IPS DF 4.7 (cell line): ENCODE measurements at regions not wholly inside any gene's neighbourhood (a gene's known extent, or its start where the extent isn't known, plus 50 kb on each side); places are given as distances from the start of the nearest gene placed in this dataset.
"Not testable (repeated sequence)": the region's sequence is repeated elsewhere in the genome, so short reads cannot be mapped to it uniquely, and the experiment has no call there.

Experiments
- DNase-seq: peaks from one replicate; pipeline ENCODE4 v3.0.0-alpha.2; 2013; ENCODE audit warnings: low spot score; ENCODE audit errors: extremely low read depth

- no peak for DNase-seq
Measured at GRCh38 chr2:88859461-88859860, 168.0 kb downstream of the RPIA start.

DNA sequence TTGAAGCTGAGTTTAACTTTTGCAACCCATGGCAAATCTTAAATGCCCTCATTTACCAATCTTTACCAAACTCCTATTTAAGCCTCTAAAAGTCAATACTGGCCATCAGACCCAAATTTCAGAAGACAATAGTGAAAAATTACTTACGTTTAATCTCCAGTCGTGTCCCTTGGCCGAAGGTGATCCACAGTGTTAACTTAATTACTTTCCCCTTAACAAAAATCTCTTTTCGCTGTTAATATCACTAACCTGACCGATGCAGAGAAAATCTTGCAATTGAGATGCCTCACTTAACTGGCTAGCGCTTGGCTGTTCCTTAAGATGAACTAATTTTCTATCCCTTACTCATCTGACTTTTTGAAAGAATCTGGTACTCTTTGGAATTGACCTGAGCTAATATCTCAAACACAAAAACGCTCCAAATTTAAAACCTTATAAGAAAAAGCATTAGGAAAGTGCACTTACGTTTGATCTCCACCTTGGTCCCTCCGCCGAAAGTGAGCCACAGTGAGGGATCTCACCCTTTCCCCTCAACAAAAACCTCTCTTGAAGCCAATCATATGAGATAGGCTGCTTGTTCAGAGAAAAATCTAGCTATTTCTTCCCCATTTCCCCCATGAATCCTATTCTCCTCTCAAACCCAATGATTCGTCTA, 169.1 kb downstream of the RPIA start:
- no peak for DNase-seq

- no peak for DNase-seq
Measured at GRCh38 chr2:88865801-88866371, 174.4 kb downstream of the RPIA start.

- DNase-seq = no peak
Measured at GRCh38 chr2:88866756-88867155, 175.3 kb downstream of the RPIA start.

GRCh38 chr2:88868861-88869260, 177.4 kb downstream of the RPIA start:
- DNase-seq = no peak

- no peak for DNase-seq
Measured at GRCh38 chr2:88870267-88870839, 178.9 kb downstream of the RPIA start.

- no peak for DNase-seq
Measured at GRCh38 chr2:88871336-88871735, 179.9 kb downstream of the RPIA start.

DNA sequence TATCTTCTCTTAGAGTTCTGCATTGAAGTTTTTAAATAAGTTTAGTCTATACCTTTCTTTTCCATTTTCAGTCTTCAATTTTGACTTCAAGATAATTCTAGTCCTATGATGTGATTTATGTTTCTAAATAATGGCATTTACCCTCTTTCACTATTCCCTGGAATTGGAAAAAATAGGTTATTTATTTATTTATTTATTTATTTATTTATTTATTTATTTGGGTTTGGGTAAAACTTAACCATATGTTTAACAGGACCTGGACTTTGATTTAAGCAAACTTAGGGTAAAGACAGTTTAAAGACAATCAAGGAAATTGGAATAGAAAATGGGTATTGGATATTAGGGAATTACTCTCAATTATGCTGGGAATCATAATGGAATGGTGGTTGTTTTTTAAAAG, 182.1 kb downstream of the RPIA start:
- DNase-seq = no peak

- no peak for DNase-seq
Measured at GRCh38 chr2:88874063-88874657, 182.7 kb downstream of the RPIA start.

DNA sequence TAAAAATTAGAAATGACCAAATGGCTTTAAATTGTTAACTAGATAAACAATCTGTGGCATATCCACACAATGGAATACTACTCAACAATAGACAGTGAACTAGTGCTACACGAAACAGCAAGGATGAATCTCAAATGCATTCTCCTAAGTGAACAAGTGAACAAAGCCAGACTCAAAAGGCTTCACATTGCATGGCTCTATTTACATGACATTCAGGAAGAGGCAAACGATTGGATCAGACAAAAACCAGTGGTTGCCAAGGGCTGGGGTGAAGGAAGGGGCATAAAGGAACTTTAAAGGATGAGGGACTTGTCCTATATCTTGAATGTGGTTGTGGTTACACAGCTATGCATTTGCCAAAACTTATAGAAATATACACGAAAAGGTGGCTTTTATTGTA, 184.3 kb downstream of the RPIA start:
- DNase-seq = no peak

DNA sequence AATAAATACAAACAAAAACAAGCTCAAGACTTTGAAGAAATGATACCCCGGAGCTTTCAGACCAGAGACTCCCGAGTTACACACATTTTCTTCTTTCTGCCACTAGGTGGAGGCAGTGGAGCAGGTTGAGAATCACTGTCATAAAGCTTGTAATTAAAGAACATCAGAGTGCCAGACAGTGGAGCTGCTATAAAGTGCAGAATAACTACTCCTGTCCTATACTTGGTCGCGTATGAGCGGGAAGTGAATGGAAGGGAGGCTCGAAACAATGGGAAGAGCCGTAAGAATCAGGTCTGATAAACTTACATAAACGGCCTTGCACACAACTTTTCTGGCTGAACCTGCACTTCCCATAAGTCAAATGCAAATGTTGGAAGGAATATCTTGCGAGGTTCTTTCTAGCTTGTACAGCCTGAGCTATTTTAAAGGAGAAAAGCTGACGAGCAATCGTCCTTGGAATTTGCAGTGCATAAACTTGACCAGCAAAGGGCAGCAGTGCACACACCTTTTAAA, 189.0 kb downstream of the RPIA start:
- no peak for DNase-seq

- DNase-seq = no peak
Measured at GRCh38 chr2:88885275-88885674, 193.8 kb downstream of the RPIA start.

- DNase-seq = no peak
Measured at GRCh38 chr2:88885679-88886416, 194.4 kb downstream of the RPIA start.

- DNase-seq = not testable (repeated sequence)
Measured at GRCh38 chr2:88887466-88887865, 196.0 kb downstream of the RPIA start.

DNA sequence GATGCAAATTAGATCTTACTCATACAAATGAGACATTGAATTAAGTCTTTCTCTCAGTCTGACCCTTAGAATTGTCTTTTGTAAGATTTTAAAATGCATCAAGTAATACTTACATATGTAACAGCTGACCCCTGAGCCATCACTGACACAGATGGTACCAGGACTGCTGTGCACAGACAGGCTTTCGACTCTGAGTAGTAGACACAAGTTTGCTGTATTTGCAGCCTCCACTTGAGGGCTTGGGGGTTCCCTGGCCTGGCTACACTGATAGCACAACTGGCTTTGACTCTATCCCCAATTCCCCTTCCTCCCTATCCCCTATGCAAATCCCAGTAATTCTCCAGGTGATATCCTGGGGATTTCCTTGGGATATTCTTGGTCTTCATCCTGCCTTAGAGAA, 200.7 kb downstream of the RPIA start:
- no peak for DNase-seq

- no peak for DNase-seq
Measured at GRCh38 chr2:88892788-88893187, 201.3 kb downstream of the RPIA start.

DNA sequence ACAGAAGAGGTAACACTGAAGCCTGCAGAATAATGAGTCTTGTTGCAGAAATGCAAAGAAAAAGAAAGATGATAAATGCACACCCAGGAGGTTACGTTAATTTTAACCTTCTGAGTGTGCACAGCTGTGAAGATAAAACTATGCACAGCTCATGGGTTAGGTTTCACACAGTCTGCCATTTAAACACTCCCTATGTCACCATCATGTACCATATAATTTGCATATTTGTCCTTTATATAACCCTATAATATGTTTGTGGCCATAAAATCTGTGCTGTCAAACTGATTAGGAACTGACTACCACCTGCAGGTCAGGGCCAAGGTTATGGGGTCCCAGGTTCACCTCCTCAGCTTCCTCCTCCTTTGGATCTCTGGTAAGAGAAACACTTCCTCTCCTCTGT, 205.5 kb downstream of the RPIA start:
- no peak for DNase-seq

DNA sequence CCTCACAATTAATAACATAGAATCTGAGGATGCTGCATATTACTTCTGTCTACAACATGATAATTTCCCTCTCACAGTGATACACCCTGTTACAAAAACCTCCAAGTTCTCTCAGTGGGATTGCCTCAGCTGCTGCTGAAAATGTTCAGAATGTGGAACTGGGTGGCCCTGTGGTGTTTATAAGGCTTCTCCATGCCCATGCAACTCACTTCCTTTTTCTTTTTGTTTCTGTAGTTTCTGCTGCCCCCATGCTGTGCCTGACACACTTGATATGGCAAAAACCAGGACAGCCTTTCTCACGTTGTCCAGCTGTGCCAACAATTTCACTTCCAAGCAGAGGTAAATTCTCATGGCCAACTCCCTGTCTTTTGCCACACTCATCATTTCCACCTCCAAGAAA, 206.2 kb downstream of the RPIA start:
- DNase-seq = no peak

DNA sequence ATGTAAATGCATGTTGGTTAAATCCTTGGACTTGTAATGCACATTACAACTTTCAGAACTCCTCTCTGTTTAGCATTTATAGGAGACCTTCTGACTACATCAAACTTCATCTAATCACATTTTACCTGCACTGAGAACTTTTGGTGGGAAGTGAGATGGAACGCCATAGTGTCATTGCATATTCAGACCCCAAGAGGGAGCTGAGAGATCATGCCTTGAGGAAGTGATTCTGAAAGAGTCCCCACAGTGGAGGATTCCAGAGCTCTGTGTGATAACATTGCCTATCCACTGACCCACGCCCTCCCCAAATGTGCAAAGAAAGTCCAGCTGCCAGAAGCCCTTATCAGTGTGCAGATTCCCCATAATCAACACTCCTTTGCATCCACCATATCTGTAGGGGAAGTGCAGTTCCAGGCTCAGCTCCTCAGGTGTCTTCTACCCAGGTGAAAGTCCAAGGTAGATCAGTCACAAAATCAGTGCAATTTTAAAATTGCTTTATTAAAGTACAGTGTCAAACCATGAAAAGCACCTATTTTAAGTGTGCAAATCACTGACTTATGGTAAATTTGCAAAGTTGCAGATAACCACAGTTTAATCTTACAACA, 212.4 kb downstream of the RPIA start:
- no peak for DNase-seq

- DNase-seq = no peak
Measured at GRCh38 chr2:88913280-88913679, 221.8 kb downstream of the RPIA start.

- DNase-seq = no peak
Measured at GRCh38 chr2:88919087-88919738, 227.7 kb downstream of the RPIA start.
